K562 (cell line): ENCODE measurements at regions not wholly inside any gene's neighbourhood (a gene's known extent, or its start where the extent isn't known, plus 50 kb on each side); places are given as distances from the start of the nearest gene placed in this dataset.

ENCODE experiments used
- ATAC-seq: fragments of 200-7000 bp; cut with Tn5 transposase; 3 replicates; pipeline ENCODE4 v1.9.1; 2020; ENCODE audit warnings: moderate library complexity
- BruUV-seq: library from RNA; stranded (reverse); fragments of 400-500 nt; replicated peaks from 2 replicates; lab custom pipeline; 2021; lab: Mats Ljungman, UMichigan
- CTCF ChIA-PET: fragments of 300-600 bp; formaldehyde crosslinking; extraction: SDS; loops from one replicate; lab custom pipeline; 2021; ENCODE audit warnings: low intra/inter-chr PET ratio; lab: Yijun Ruan, JAX
- POLR2A ChIA-PET: fragments of 300-600, 350-650 bp; sonication (Branson Sonifier 250); formaldehyde crosslinking; extraction: SDS; loops from one replicate; lab custom pipeline; 2021; ENCODE audit warnings: antibody characterized with exemption, inconsistent platforms; lab: Yijun Ruan, JAX
- DNase-seq, 4 experiments: peaks; one replicate each; pipeline versions ENCODE4 v3.0.0 to v3.0.0-alpha.2; 2011 to 2018; ENCODE audit warnings: low spot score in 3 of 4, mixed read lengths in 3 of 4; ENCODE audit errors: extremely low read depth in 1 of 4
- FAIRE-seq: peaks from 2 replicates; lab custom pipeline; 2011; peaks lifted over from hg19 to GRCh38; lab: Jason Lieb, UNC
- H2AFZ ChIP-seq: 2 replicates; pipeline ENCODE4 v1.6.0; 2011; ENCODE audit warnings: low read depth, low read length, control low read depth, inconsistent platforms
- H3K27ac ChIP-seq: fragments of 200-600 bp; 3 replicates; pipeline ENCODE4 v1.8.0; 2011; ENCODE audit warnings: low read depth, mild to moderate bottlenecking, control low read depth, inconsistent platforms, low read length, moderate library complexity, mixed read lengths; ENCODE audit errors: extremely low read depth
- H3K27me3 ChIP-seq, 2 experiments: fragments of 300-600 bp in 1 of 2; 2 replicates in 1 of 2; 3 replicates in 1 of 2; pipeline versions ENCODE4 v1.6.0 to v1.8.0; 2011; ENCODE audit warnings: inconsistent platforms in 2 of 2, low read length in 2 of 2, mild to moderate bottlenecking in 1 of 2, mixed read lengths in 1 of 2, moderate library complexity in 1 of 2; ENCODE audit not compliant: control insufficient read depth in 2 of 2, insufficient read depth in 2 of 2
- H3K36me3 ChIP-seq: fragments of 300-600 bp; 3 replicates; pipeline ENCODE4 v1.8.0; 2011; ENCODE audit warnings: mild to moderate bottlenecking, low read length, inconsistent platforms; ENCODE audit not compliant: control insufficient read depth, insufficient read depth
- H3K4me1 ChIP-seq, 2 experiments: fragments of 200-600 bp in 1 of 2; replicated peaks in 1 of 2; 2 replicates in 1 of 2; 3 replicates in 1 of 2; pipeline versions ENCODE4 v1.5.1 to v1.8.0; 2011; ENCODE audit warnings: inconsistent platforms in 2 of 2, low read length in 2 of 2, mild to moderate bottlenecking in 1 of 2, mixed read lengths in 1 of 2, moderate library complexity in 1 of 2; ENCODE audit not compliant: control insufficient read depth in 2 of 2, insufficient read depth in 2 of 2
- H3K4me2 ChIP-seq: 2 replicates; pipeline ENCODE4 v1.6.1; 2011; ENCODE audit warnings: low read length, control low read depth, inconsistent platforms, mixed read lengths; ENCODE audit not compliant: insufficient read depth
- H3K4me3 ChIP-seq: fragments of 200-600 bp; sonication (generic), shearing (Covaris generic); 2 replicates; pipeline ENCODE4 v1.5.1; 2016; ENCODE audit warnings: control low read depth, inconsistent platforms
- H3K79me2 ChIP-seq: fragments of 200-600 bp; 3 replicates; pipeline ENCODE4 v1.8.0; 2011; ENCODE audit warnings: low read length, inconsistent platforms; ENCODE audit not compliant: control insufficient read depth, insufficient read depth
- H3K9ac ChIP-seq, 2 experiments: 2 replicates each; pipeline versions ENCODE4 v1.6.0 to v1.6.1; 2011; ENCODE audit warnings: low read depth in 2 of 2, low read length in 2 of 2, control low read depth in 1 of 2, inconsistent platforms in 1 of 2, mild to moderate bottlenecking in 1 of 2, mixed read lengths in 1 of 2; ENCODE audit not compliant: insufficient read depth in 1 of 2
- H3K9me1 ChIP-seq: one replicate; pipeline ENCODE4 v1.6.0; 2011; ENCODE audit warnings: inconsistent platforms, mild to moderate bottlenecking, low read length, moderate library complexity; ENCODE audit not compliant: control insufficient read depth, insufficient read depth
- H3K9me3 ChIP-seq: replicated peaks from 2 replicates; pipeline ENCODE4 v1.5.1; 2011; ENCODE audit warnings: low read depth, low read length, inconsistent platforms; ENCODE audit not compliant: control insufficient read depth, insufficient read depth
- H4K20me1 ChIP-seq: replicated peaks from 2 replicates; pipeline ENCODE4 v1.6.1; 2011; ENCODE audit warnings: low read length, inconsistent platforms, mixed read lengths; ENCODE audit not compliant: control insufficient read depth, insufficient read depth
- BACH1 ChIP-seq: fragments of 200-800 bp; sonication (Bioruptor generic); IDR thresholded peaks from 2 replicates; pipeline ENCODE4 v1.6.1; 2016; ENCODE audit warnings: missing genetic modification characterization, missing compliant biosample characterization
- CREB3L1 ChIP-seq: fragments of 450-650 bp; IDR thresholded peaks from 2 replicates; pipeline ENCODE4 v1.6.1; 2014; ENCODE audit warnings: low read depth, mild to moderate bottlenecking, moderate library complexity, borderline replicate concordance
- ETV5 ChIP-seq: sonication (generic); formaldehyde crosslinking; IDR thresholded peaks from 2 replicates; pipeline ENCODE4 v1.4.0; 2020; ENCODE audit warnings: low read depth, mild to moderate bottlenecking, missing genetic modification reagents
- NCOA2 ChIP-seq, 2 experiments: fragments of 450-650 bp; IDR thresholded peaks; 2 replicates each; pipeline ENCODE4 v1.6.1; 2018; ENCODE audit warnings: mild to moderate bottlenecking in 2 of 2, moderate library complexity in 1 of 2; ENCODE audit not compliant: partially characterized antibody in 2 of 2
- NCOA4 ChIP-seq: fragments of 450-650 bp; IDR thresholded peaks from 2 replicates; pipeline ENCODE4 v1.6.1; 2018; ENCODE audit warnings: mild to moderate bottlenecking; ENCODE audit not compliant: partially characterized antibody
- NR4A1 ChIP-seq, 2 experiments: fragments of 250-450 bp in 1 of 2; fragments of 450-650 bp in 1 of 2; sonication (Bioruptor Pico) in 1 of 2; IDR thresholded peaks; 2 replicates each; pipeline versions ENCODE4 v1.4.0 to v1.6.1; 2016 to 2020; ENCODE audit warnings: mild to moderate bottlenecking in 2 of 2, missing compliant biosample characterization in 1 of 2, missing genetic modification characterization in 1 of 2, moderate library complexity in 1 of 2
- RBM39 ChIP-seq: fragments of 200-400 bp; formaldehyde crosslinking; optimal IDR thresholded peaks from 2 replicates; pipeline ENCODE3; 2018; ENCODE audit warnings: low read depth, low read length
- SMARCE1 ChIP-seq: fragments of 450-650 bp; IDR thresholded peaks from 2 replicates; pipeline ENCODE4 v1.7.1; 2016; ENCODE audit warnings: mild to moderate bottlenecking
- SOX6 ChIP-seq: fragments of 450-650 bp; IDR thresholded peaks from 2 replicates; pipeline ENCODE4 v1.6.1; 2014; ENCODE audit warnings: mild to moderate bottlenecking
- SREBF1 ChIP-seq: fragments of 150-350 bp; IDR thresholded peaks from 2 replicates; pipeline ENCODE4 v1.6.1; 2014; ENCODE audit warnings: antibody characterized with exemption, low read depth, low read length, borderline replicate concordance
- YY1 ChIP-seq, 3 experiments: IDR thresholded peaks; 2 replicates each; pipeline ENCODE4 v1.6.1; 2011; ENCODE audit warnings: low read length in 2 of 3, mild to moderate bottlenecking in 2 of 3, moderate library complexity in 2 of 3, borderline replicate concordance in 1 of 3, control low read depth in 1 of 3, low read depth in 1 of 3; ENCODE audit not compliant: insufficient read depth in 3 of 3, insufficient replicate concordance in 2 of 3, control insufficient read depth in 1 of 3, insufficient read length in 1 of 3; ENCODE audit errors: extremely low read depth in 1 of 3
- ZFP91 ChIP-seq: sonication (generic); formaldehyde crosslinking; IDR thresholded peaks from 2 replicates; pipeline ENCODE4 v1.8.0; 2022; ENCODE audit warnings: mild to moderate bottlenecking, missing genetic modification reagents
- ZNF133 ChIP-seq: fragments of 250-450 bp; sonication (Bioruptor Pico); IDR thresholded peaks from 2 replicates; pipeline ENCODE4 v1.4.0; 2020; ENCODE audit warnings: mild to moderate bottlenecking
- ZNF280B ChIP-seq: fragments of 250-450 bp; sonication (Bioruptor Pico); IDR thresholded peaks from 2 replicates; pipeline ENCODE4 v1.5.1; 2021; ENCODE audit warnings: mild to moderate bottlenecking
- ZNF449 ChIP-seq: fragments of 250-450 bp; sonication (Bioruptor Pico); IDR thresholded peaks from 2 replicates; pipeline ENCODE4 v1.8.0; 2022; ENCODE audit warnings: moderate library complexity, mild to moderate bottlenecking, inconsistent platforms
- WGBS: fragments of 100-300 bp; shearing (Covaris generic); methylation state at CpG from one replicate; pipeline ENCODE4 v1.1.6; 2016; ENCODE audit warnings: low coverage, mixed read lengths; ENCODE audit not compliant: insufficient coverage; ENCODE audit errors: missing lambda C conversion rate; 5-methylcytosine and 5-hydroxymethylcytosine counted together
- in situ Hi-C: fragments of 300-500 bp; cut with MboI; formaldehyde crosslinking; loops from 4 replicates; pipeline ENCODE4 v1.15.0; 2018; ENCODE audit warnings: inconsistent platforms, mixed read lengths
- intact Hi-C: fragments of 100-400 bp; cut with micrococcal nuclease; formaldehyde crosslinking; loops from 2 replicates; pipeline ENCODE4 v1.14.2; 2022

GRCh38 chr18:5824370-5824984 is 70.8 kb downstream of the TMEM200C start:
- BruUV-seq: no TSS peak
- Histone ChIP-seq H3K4me3 (no peak overlapping the region), H3K27ac (no peak overlapping the region), H3K9me1 (no peaks in the 10 kb centered on the region), H3K36me3 (no peaks in the 10 kb centered on the region), H3K9me3 (no peaks in the 10 kb centered on the region; the same call in 1 of the 2 replicates), H3K27me3 (no peaks in the 10 kb centered on the region), H3K79me2 (no peaks in the 10 kb centered on the region), H3K4me1 (no peaks in the 10 kb centered on the region), H4K20me1 (no peaks in the 10 kb centered on the region), H2AFZ (no peak overlapping the region), H3K4me2 (no peak overlapping the region), H3K9ac (no peak overlapping the region)
- 2% methylated on average over 5 of the region's 5 CpGs for WGBS
- in situ Hi-C loops (no loop called here), intact Hi-C loops (no loop called here)
- ChIA-PET CTCF (no interaction called here), POLR2A (interaction anchor here (0.6 kb wide), 1 partner anchor 229 kb away, joined by 4 read pairs; no protein-coding TSS in a partner anchor)
- ATAC-seq (no peak), DNase-seq (no peak), FAIRE-seq (no peak)
- no peak for TF ChIP-seq ETV5 (CRISPR knock-in tag)
- no peak for TF ChIP-seq SREBF1
- TF ChIP-seq ZFP91 (CRISPR knock-in tag): no peak
- TF ChIP-seq NCOA4: no peak
- TF ChIP-seq NR4A1 (CRISPR knock-in tag; IDR thresholded peaks at IDR 0.05): no peak
- TF ChIP-seq NR4A1 (tag; IDR thresholded peaks at IDR 0.05): no peak
- TF ChIP-seq NCOA2 (IDR thresholded peaks at IDR 0.05; ENCODE audit: partially characterized antibody in 2 of 2): no peak
- TF ChIP-seq SMARCE1: no peak
- no peak for TF ChIP-seq BACH1 (tag)
- no peak for TF ChIP-seq SOX6
- TF ChIP-seq ZNF133 (CRISPR knock-in tag): no peak
- no peak for TF ChIP-seq RBM39
- no peak for TF ChIP-seq ZNF280B (CRISPR knock-in tag)
- TF ChIP-seq YY1 (IDR thresholded peaks at IDR 0.05; ENCODE audit: borderline replicate concordance in 1 of 3, control insufficient read depth in 1 of 3, extremely low read depth in 1 of 3, insufficient read depth in 3 of 3, insufficient read length in 1 of 3, insufficient replicate concordance in 2 of 3, low read depth in 1 of 3, low read length in 2 of 3): no peak
- no peak for TF ChIP-seq ZNF449 (CRISPR knock-in tag)
- no peak for TF ChIP-seq CREB3L1
